HEK293 (cell line): ENCODE measurements at regions not wholly inside any gene's neighbourhood (a gene's known extent, or its start where the extent isn't known, plus 50 kb on each side); places are given as distances from the start of the nearest gene placed in this dataset.

Source experiments
- CTCF ChIA-PET: fragments of 350-600 bp; formaldehyde crosslinking; extraction: SDS; loops from one replicate; lab custom pipeline; 2021; ENCODE audit warnings: antibody characterized with exemption; lab: Yijun Ruan, JAX
- POLR2A ChIA-PET: fragments of 300-600 bp; formaldehyde crosslinking; extraction: SDS; loops from one replicate; lab custom pipeline; 2020; ENCODE audit warnings: antibody characterized with exemption, inconsistent platforms; lab: Yijun Ruan, JAX
- H3K27ac ChIP-seq: fragments of 200-500 bp; sonication (Bioruptor generic); 2 replicates; pipeline ENCODE4 v1.5.1; 2014; ENCODE audit warnings: low read depth, low read length, control low read depth, inconsistent platforms; ENCODE audit errors: extremely low read depth
- H3K36me3 ChIP-seq, 2 experiments: fragments of 200-500 bp in 1 of 2; sonication (Bioruptor generic) in 1 of 2; 1 replicate in 1 of 2; 2 replicates in 1 of 2; pipeline ENCODE4 v1.5.1; 2014 to 2017; ENCODE audit warnings: inconsistent platforms in 2 of 2, low read length in 2 of 2; ENCODE audit not compliant: control insufficient read depth in 2 of 2, insufficient read depth in 1 of 2
- H3K4me1 ChIP-seq: fragments of 200-500 bp; sonication (Bioruptor generic); 2 replicates; pipeline ENCODE4 v1.5.1; 2014; ENCODE audit warnings: mild to moderate bottlenecking, low read length, inconsistent platforms; ENCODE audit not compliant: control insufficient read depth, insufficient read depth
- H3K4me3 ChIP-seq: 2 replicates; pipeline ENCODE4 v1.5.1; 2011; ENCODE audit warnings: low read depth, mild to moderate bottlenecking, control low read depth, low read length, moderate library complexity
- H3K9me3 ChIP-seq: fragments of 200-500 bp; sonication (Bioruptor generic); 2 replicates; pipeline ENCODE4 v1.5.1; 2014; ENCODE audit warnings: low read depth, low read length, inconsistent platforms; ENCODE audit not compliant: control insufficient read depth, insufficient read depth
- EGR2 ChIP-seq: fragments of 450-650 bp; formaldehyde crosslinking; IDR thresholded peaks from 2 replicates; pipeline ENCODE4 v1.5.1; 2016; ENCODE audit warnings: low read depth, missing biosample characterization, missing genetic modification characterization
- GLI4 ChIP-seq: fragments of 450-650 bp; formaldehyde crosslinking; IDR thresholded peaks from 2 replicates; pipeline ENCODE4 v1.5.1; 2016; ENCODE audit warnings: missing biosample characterization, missing genetic modification characterization
- MEIS1 ChIP-seq: sonication (generic); formaldehyde crosslinking; IDR thresholded peaks from 2 replicates; pipeline ENCODE4 v1.8.1; 2022; ENCODE audit warnings: missing genetic modification reagents, mild to moderate bottlenecking, borderline replicate concordance
- OSR2 ChIP-seq: fragments of 450-650 bp; formaldehyde crosslinking; IDR thresholded peaks from 2 replicates; pipeline ENCODE4 v1.5.1; 2016; ENCODE audit warnings: missing biosample characterization, missing genetic modification characterization
- REPIN1 ChIP-seq: fragments of 450-650 bp; formaldehyde crosslinking; IDR thresholded peaks from 2 replicates; pipeline ENCODE4 v1.5.1; 2017; ENCODE audit warnings: missing biosample characterization, missing genetic modification characterization, low read depth
- SALL2 ChIP-seq: fragments of 450-650 bp; formaldehyde crosslinking; IDR thresholded peaks from 2 replicates; pipeline ENCODE4 v1.5.0; 2017; ENCODE audit warnings: missing biosample characterization, mild to moderate bottlenecking, missing genetic modification characterization, borderline replicate concordance
- ZBTB21 ChIP-seq: fragments of 450-650 bp; formaldehyde crosslinking; IDR thresholded peaks from 2 replicates; pipeline ENCODE4 v1.5.1; 2017; ENCODE audit warnings: missing biosample characterization, missing genetic modification characterization
- ZNF140 ChIP-seq: fragments of 450-650 bp; formaldehyde crosslinking; IDR thresholded peaks from 2 replicates; pipeline ENCODE4 v1.5.1; 2016; ENCODE audit warnings: missing biosample characterization, missing genetic modification characterization
- ZNF169 ChIP-seq: fragments of 450-650 bp; formaldehyde crosslinking; IDR thresholded peaks from 2 replicates; pipeline ENCODE4 v1.5.1; 2016; ENCODE audit warnings: missing biosample characterization, missing genetic modification characterization
- ZNF18 ChIP-seq: fragments of 450-650 bp; formaldehyde crosslinking; IDR thresholded peaks from 2 replicates; pipeline ENCODE4 v1.5.1; 2016; ENCODE audit warnings: missing biosample characterization, missing genetic modification characterization
- ZNF2 ChIP-seq: fragments of 450-650 bp; formaldehyde crosslinking; IDR thresholded peaks from 2 replicates; pipeline ENCODE4 v1.5.1; 2016; ENCODE audit warnings: missing biosample characterization, missing genetic modification characterization
- ZNF239 ChIP-seq: fragments of 450-650 bp; formaldehyde crosslinking; IDR thresholded peaks from 2 replicates; pipeline ENCODE4 v1.5.1; 2016; ENCODE audit warnings: missing biosample characterization, missing genetic modification characterization
- ZNF26 ChIP-seq: fragments of 450-650 bp; formaldehyde crosslinking; IDR thresholded peaks from 2 replicates; pipeline ENCODE4 v1.5.1; 2016; ENCODE audit warnings: missing biosample characterization, missing genetic modification characterization
- ZNF266 ChIP-seq: fragments of 450-650 bp; formaldehyde crosslinking; IDR thresholded peaks from 2 replicates; pipeline ENCODE4 v1.5.1; 2016; ENCODE audit warnings: missing biosample characterization, missing genetic modification characterization, low read depth
- ZNF350 ChIP-seq: fragments of 450-650 bp; formaldehyde crosslinking; IDR thresholded peaks from 2 replicates; pipeline ENCODE4 v1.5.0; 2017; ENCODE audit warnings: missing biosample characterization, mild to moderate bottlenecking, missing genetic modification characterization
- ZNF391 ChIP-seq: fragments of 450-650 bp; formaldehyde crosslinking; IDR thresholded peaks from 2 replicates; pipeline ENCODE4 v1.5.1; 2016; ENCODE audit warnings: low read depth, missing biosample characterization, missing genetic modification characterization, borderline replicate concordance
- ZNF416 ChIP-seq: fragments of 450-650 bp; formaldehyde crosslinking; IDR thresholded peaks from 2 replicates; pipeline ENCODE4 v1.5.1; 2016; ENCODE audit warnings: missing biosample characterization, missing genetic modification characterization
- ZNF510 ChIP-seq: fragments of 450-650 bp; formaldehyde crosslinking; IDR thresholded peaks from 2 replicates; pipeline ENCODE4 v1.5.1; 2018; ENCODE audit warnings: mild to moderate bottlenecking, missing genetic modification characterization, missing biosample characterization; ENCODE audit not compliant: insufficient replicate concordance
- ZSCAN4 ChIP-seq: fragments of 450-650 bp; formaldehyde crosslinking; IDR thresholded peaks from 2 replicates; pipeline ENCODE4 v1.5.1; 2017; ENCODE audit warnings: missing biosample characterization, missing genetic modification characterization
- TF ChIP-seq, protein P1 (sequence below): fragments of 450-650 bp; formaldehyde crosslinking; IDR thresholded peaks from 2 replicates; pipeline ENCODE4 v1.5.1; 2016; ENCODE audit warnings: missing biosample characterization, missing genetic modification characterization
- TF ChIP-seq, protein P2 (sequence below): fragments of 450-650 bp; formaldehyde crosslinking; IDR thresholded peaks from 2 replicates; pipeline ENCODE4 v1.5.1; 2016; ENCODE audit warnings: missing biosample characterization, missing genetic modification characterization
- TF ChIP-seq, protein P3 (sequence below): fragments of 450-650 bp; IDR thresholded peaks from 2 replicates; pipeline ENCODE4 v1.5.1; 2018; ENCODE audit warnings: missing biosample characterization, missing genetic modification characterization
- TF ChIP-seq, protein P4 (sequence below): fragments of 450-650 bp; formaldehyde crosslinking; IDR thresholded peaks from 2 replicates; pipeline ENCODE4 v1.5.1; 2016; ENCODE audit warnings: missing biosample characterization, missing genetic modification characterization

DNA sequence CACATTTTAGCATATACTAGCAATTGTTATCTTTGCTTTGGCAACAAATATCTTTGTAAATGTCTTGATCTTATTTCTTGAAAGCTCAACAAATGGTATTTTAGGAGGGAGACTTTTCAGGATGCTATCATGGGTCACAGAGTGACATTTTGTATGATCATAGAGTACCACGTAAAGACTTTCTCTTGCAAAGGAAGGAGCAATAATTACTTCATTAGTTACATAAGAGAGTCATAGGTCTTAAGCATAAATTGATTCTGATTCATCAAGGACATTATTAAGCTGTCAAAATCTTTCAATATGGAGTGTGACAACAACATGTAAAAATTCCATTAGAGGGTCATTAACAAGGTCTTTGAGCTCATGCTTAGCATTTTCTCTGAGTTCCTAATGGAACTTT lies 339.6 kb downstream of the NUP35 start:
- no peaks in the 10 kb centered on the region for H3K4me1 ChIP-seq
- no peaks in the 10 kb centered on the region for H3K36me3 ChIP-seq
- no peaks in the 10 kb centered on the region for H3K9me3 ChIP-seq
- TF ChIP-seq GLI4 (tag by site-specific recombination) (no peak), REPIN1 (tag by site-specific recombination) (no peak), ZBTB21 (tag by site-specific recombination) (no peak), EGR2 (tag by site-specific recombination) (no peak), ZSCAN4 (tag by site-specific recombination) (no peak), ZNF350 (tag by site-specific recombination) (no peak)
- TF ChIP-seq, protein P1, sequence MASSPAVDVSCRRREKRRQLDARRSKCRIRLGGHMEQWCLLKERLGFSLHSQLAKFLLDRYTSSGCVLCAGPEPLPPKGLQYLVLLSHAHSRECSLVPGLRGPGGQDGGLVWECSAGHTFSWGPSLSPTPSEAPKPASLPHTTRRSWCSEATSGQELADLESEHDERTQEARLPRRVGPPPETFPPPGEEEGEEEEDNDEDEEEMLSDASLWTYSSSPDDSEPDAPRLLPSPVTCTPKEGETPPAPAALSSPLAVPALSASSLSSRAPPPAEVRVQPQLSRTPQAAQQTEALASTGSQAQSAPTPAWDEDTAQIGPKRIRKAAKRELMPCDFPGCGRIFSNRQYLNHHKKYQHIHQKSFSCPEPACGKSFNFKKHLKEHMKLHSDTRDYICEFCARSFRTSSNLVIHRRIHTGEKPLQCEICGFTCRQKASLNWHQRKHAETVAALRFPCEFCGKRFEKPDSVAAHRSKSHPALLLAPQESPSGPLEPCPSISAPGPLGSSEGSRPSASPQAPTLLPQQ (tag by site-specific recombination): no peak
- TF ChIP-seq, all 188 proteins: peak for 0
- no peak overlapping the region for H3K4me3 ChIP-seq
- POLR2A ChIA-PET: no interaction called here
- H3K27ac ChIP-seq: no peak overlapping the region
- CTCF ChIA-PET: no interaction called here

DNA sequence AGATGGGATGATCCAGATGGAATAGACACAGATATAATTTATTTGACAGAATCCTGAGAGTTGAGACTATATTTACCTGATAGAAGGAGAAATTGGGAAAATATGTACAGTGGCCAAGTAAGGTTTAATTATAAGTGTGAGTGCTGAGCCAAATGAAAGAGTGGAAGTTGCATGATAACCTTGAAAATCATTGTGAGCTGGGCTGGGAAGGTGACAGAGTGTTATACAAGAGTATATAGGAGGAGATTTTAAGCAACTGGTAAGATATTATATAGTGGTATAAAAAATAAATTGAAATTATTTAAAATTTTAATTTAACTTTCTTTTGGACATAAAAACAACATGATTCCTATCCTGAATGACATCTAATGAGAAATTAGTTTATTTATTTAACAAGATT lies 340.8 kb downstream of the NUP35 start:
- ChIA-PET POLR2A (no interaction called here), CTCF (no interaction called here)
- no peaks in the 10 kb centered on the region for H3K36me3 ChIP-seq
- no peaks in the 10 kb centered on the region for H3K9me3 ChIP-seq
- no peak overlapping the region for H3K4me3 ChIP-seq
- H3K4me1 ChIP-seq: no peaks in the 10 kb centered on the region
- H3K27ac ChIP-seq: no peak overlapping the region
- TF ChIP-seq ZBTB21 (tag by site-specific recombination) (no peak), ZNF391 (tag by site-specific recombination) (no peak), ZNF266 (tag by site-specific recombination) (no peak), ZNF239 (tag by site-specific recombination) (no peak), ZNF2 (no peak), ZNF510 (tag by site-specific recombination) (no peak), ZNF140 (no peak), ZNF416 (tag by site-specific recombination) (no peak), MEIS1 (CRISPR knock-in tag) (no peak), OSR2 (tag by site-specific recombination) (no peak), ZNF169 (tag by site-specific recombination) (no peak), ZNF26 (tag by site-specific recombination) (no peak), ZNF18 (tag by site-specific recombination) (no peak), SALL2 (tag by site-specific recombination) (no peak)
- TF ChIP-seq, protein P2, sequence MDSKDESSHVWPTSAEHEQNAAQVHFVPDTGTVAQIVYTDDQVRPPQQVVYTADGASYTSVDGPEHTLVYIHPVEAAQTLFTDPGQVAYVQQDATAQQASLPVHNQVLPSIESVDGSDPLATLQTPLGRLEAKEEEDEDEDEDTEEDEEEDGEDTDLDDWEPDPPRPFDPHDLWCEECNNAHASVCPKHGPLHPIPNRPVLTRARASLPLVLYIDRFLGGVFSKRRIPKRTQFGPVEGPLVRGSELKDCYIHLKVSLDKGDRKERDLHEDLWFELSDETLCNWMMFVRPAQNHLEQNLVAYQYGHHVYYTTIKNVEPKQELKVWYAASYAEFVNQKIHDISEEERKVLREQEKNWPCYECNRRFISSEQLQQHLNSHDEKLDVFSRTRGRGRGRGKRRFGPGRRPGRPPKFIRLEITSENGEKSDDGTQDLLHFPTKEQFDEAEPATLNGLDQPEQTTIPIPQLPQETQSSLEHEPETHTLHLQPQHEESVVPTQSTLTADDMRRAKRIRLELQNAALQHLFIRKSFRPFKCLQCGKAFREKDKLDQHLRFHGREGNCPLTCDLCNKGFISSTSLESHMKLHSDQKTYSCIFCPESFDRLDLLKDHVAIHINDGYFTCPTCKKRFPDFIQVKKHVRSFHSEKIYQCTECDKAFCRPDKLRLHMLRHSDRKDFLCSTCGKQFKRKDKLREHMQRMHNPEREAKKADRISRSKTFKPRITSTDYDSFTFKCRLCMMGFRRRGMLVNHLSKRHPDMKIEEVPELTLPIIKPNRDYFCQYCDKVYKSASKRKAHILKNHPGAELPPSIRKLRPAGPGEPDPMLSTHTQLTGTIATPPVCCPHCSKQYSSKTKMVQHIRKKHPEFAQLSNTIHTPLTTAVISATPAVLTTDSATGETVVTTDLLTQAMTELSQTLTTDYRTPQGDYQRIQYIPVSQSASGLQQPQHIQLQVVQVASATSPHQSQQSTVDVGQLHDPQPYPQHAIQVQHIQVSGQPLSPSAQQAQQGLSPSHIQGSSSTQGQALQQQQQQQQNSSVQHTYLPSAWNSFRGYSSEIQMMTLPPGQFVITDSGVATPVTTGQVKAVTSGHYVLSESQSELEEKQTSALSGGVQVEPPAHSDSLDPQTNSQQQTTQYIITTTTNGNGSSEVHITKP (tag by site-specific recombination): no peak
- TF ChIP-seq, protein P3, sequence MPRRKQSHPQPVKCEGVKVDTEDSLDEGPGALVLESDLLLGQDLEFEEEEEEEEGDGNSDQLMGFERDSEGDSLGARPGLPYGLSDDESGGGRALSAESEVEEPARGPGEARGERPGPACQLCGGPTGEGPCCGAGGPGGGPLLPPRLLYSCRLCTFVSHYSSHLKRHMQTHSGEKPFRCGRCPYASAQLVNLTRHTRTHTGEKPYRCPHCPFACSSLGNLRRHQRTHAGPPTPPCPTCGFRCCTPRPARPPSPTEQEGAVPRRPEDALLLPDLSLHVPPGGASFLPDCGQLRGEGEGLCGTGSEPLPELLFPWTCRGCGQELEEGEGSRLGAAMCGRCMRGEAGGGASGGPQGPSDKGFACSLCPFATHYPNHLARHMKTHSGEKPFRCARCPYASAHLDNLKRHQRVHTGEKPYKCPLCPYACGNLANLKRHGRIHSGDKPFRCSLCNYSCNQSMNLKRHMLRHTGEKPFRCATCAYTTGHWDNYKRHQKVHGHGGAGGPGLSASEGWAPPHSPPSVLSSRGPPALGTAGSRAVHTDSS (tag by site-specific recombination): no peak
- TF ChIP-seq, protein P4, sequence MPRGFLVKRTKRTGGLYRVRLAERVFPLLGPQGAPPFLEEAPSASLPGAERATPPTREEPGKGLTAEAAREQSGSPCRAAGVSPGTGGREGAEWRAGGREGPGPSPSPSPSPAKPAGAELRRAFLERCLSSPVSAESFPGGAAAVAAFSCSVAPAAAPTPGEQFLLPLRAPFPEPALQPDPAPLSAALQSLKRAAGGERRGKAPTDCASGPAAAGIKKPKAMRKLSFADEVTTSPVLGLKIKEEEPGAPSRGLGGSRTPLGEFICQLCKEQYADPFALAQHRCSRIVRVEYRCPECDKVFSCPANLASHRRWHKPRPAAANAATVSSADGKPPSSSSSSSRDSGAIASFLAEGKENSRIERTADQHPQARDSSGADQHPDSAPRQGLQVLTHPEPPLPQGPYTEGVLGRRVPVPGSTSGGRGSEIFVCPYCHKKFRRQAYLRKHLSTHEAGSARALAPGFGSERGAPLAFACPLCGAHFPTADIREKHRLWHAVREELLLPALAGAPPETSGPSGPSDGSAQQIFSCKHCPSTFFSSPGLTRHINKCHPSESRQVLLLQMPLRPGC (tag by site-specific recombination): no peak
